NCI-H1436 (cell line): ENCODE measurements at regions not wholly inside any gene's neighbourhood (a gene's known extent, or its start where the extent isn't known, plus 50 kb on each side); places are given as distances from the start of the nearest gene placed in this dataset.
"Not testable (repeated sequence)": the region's sequence is repeated elsewhere in the genome, so short reads cannot be mapped to it uniquely, and the experiment has no call there.

Experiments used
- DNase-seq: peaks from one replicate; lab custom pipeline; 2025; lab: John Stamatoyannopoulos, UW

GRCh38 chr1:198977909-198978308 is 339.1 kb downstream of the PTPRC start:
- no peak for DNase-seq

GRCh38 chr1:198978523-198978922 is 339.7 kb downstream of the PTPRC start:
- no peak for DNase-seq

- DNase-seq = no peak
Measured at GRCh38 chr1:198986036-198986435, 347.2 kb downstream of the PTPRC start.

- DNase-seq = no peak
Measured at GRCh38 chr1:198986442-198986841, 347.6 kb downstream of the PTPRC start.

GRCh38 chr1:199002661-199003060 is 363.8 kb downstream of the PTPRC start:
- no peak for DNase-seq

GRCh38 chr1:199007423-199007822 is 368.6 kb downstream of the PTPRC start:
- DNase-seq = no peak

- DNase-seq = no peak
Measured at GRCh38 chr1:199009447-199009846, 370.6 kb downstream of the PTPRC start.

GRCh38 chr1:199010492-199010891 is 371.7 kb downstream of the PTPRC start:
- no peak for DNase-seq

- no peak for DNase-seq
Measured at GRCh38 chr1:199010933-199011332, 372.1 kb downstream of the PTPRC start.

GRCh38 chr1:199015799-199016198 is 377.0 kb downstream of the PTPRC start:
- no peak for DNase-seq

GRCh38 chr1:199018471-199019135 is 379.8 kb downstream of the PTPRC start:
- no peak for DNase-seq

GRCh38 chr1:199020051-199020450 is 381.2 kb downstream of the PTPRC start:
- DNase-seq = no peak

GRCh38 chr1:199020904-199021303 is 382.1 kb downstream of the PTPRC start:
- DNase-seq = no peak

- DNase-seq = no peak
Measured at GRCh38 chr1:199029401-199029800, 390.6 kb downstream of the PTPRC start.

- no peak for DNase-seq
Measured at GRCh38 chr1:199029855-199030254, 391.0 kb downstream of the PTPRC start.

- DNase-seq = not testable (repeated sequence)
Measured at GRCh38 chr1:199030541-199030940, 391.7 kb downstream of the PTPRC start.

- DNase-seq = not testable (repeated sequence)
Measured at GRCh38 chr1:199031170-199031569, 392.3 kb downstream of the PTPRC start.

GRCh38 chr1:199032479-199032878 is 393.6 kb downstream of the PTPRC start:
- not testable (repeated sequence) for DNase-seq

GRCh38 chr1:199033661-199034060 is 394.8 kb downstream of the PTPRC start:
- no peak for DNase-seq

- DNase-seq = no peak
Measured at GRCh38 chr1:199038156-199038555, 399.3 kb downstream of the PTPRC start.

- no peak for DNase-seq
Measured at GRCh38 chr1:199040076-199040905, 401.5 kb downstream of the PTPRC start.

GRCh38 chr1:199041173-199041914 is 402.5 kb downstream of the PTPRC start:
- no peak for DNase-seq

GRCh38 chr1:199042193-199042592 is 403.4 kb downstream of the PTPRC start:
- DNase-seq = no peak
